B cell (primary cell): ENCODE measurements at regions not wholly inside any gene's neighbourhood (a gene's known extent, or its start where the extent isn't known, plus 50 kb on each side); places are given as distances from the start of the nearest gene placed in this dataset.

Source experiments
- CTCF ChIP-seq: fragments of 200-600 bp; IDR thresholded peaks from one replicate; pipeline ENCODE4 v1.8.0; 2022; ENCODE audit warnings: antibody characterized with exemption, mild to moderate bottlenecking
- EZH2 ChIP-seq: IDR thresholded peaks from 2 replicates; pipeline ENCODE4 v1.6.1; 2012; ENCODE audit warnings: borderline replicate concordance, low read depth, mild to moderate bottlenecking, moderate library complexity, low read length; ENCODE audit not compliant: insufficient read depth, poor library complexity, severe bottlenecking

DNA sequence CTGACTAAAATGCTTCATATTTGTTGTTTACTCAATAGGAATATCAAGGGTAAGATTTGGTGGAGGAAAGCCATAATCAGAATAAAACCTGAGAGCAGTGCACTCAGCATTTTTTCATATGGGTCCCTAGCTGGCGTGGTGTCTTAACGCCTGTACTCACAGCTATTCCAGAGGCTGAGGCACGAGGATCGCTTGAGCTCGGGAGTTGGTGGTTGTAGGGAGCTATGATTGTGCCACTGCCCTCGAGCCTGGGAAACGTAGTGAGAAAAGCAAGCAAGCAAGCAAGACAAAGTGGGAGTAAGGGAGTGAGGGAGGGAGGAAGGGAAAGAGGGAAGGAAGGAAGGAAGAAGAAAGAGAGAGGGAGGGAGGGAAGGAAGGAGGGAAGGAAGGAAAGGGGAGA is 242.5 kb downstream of the OR4C45 start:
- TF ChIP-seq CTCF: no peak
- TF ChIP-seq EZH2: no peak
